IPS DF 4.7 (cell line): ENCODE measurements at regions not wholly inside any gene's neighbourhood (a gene's known extent, or its start where the extent isn't known, plus 50 kb on each side); places are given as distances from the start of the nearest gene placed in this dataset.
"Not testable (repeated sequence)": the region's sequence is repeated elsewhere in the genome, so short reads cannot be mapped to it uniquely, and the experiment has no call there.

Experiments
- DNase-seq: peaks from one replicate; pipeline ENCODE4 v3.0.0-alpha.2; 2013; ENCODE audit warnings: low spot score; ENCODE audit errors: extremely low read depth

- DNase-seq: no peak
These were observed 249.0 kb downstream of the DLEU7 start for GRCh38 chr13:50594276-50595051.

- DNase-seq: no peak
These were observed 248.3 kb downstream of the DLEU7 start for GRCh38 chr13:50595196-50595595.

GRCh38 chr13:50596156-50596555, 247.3 kb downstream of the DLEU7 start:
- DNase-seq: no peak

- DNase-seq: no peak
These were observed 246.7 kb downstream of the DLEU7 start for GRCh38 chr13:50596776-50597203.

GRCh38 chr13:50598338-50598737, 245.2 kb downstream of the DLEU7 start:
- DNase-seq: no peak

GRCh38 chr13:50599046-50599445, 244.4 kb downstream of the DLEU7 start:
- no peak for DNase-seq

- no peak for DNase-seq
These were observed 243.6 kb downstream of the DLEU7 start for GRCh38 chr13:50599927-50600326.

- DNase-seq: no peak
These were observed 235.1 kb downstream of the DLEU7 start for GRCh38 chr13:50608370-50608769.

- DNase-seq: no peak
These were observed 234.5 kb downstream of the DLEU7 start for GRCh38 chr13:50609011-50609410.

- DNase-seq: no peak
These were observed 233.3 kb downstream of the DLEU7 start for GRCh38 chr13:50610238-50610637.

- no peak for DNase-seq
These were observed 232.2 kb downstream of the DLEU7 start for GRCh38 chr13:50611117-50611781.

- no peak for DNase-seq
These were observed 230.8 kb downstream of the DLEU7 start for GRCh38 chr13:50612717-50613116.

GRCh38 chr13:50613356-50613831, 230.1 kb downstream of the DLEU7 start:
- DNase-seq: no peak

GRCh38 chr13:50615234-50615633, 228.3 kb downstream of the DLEU7 start:
- no peak for DNase-seq

GRCh38 chr13:50616101-50616500, 227.4 kb downstream of the DLEU7 start:
- no peak for DNase-seq

GRCh38 chr13:50617134-50617721, 226.3 kb downstream of the DLEU7 start:
- DNase-seq: no peak

GRCh38 chr13:50618206-50618605, 225.3 kb downstream of the DLEU7 start:
- no peak for DNase-seq

- DNase-seq: no peak
These were observed 217.4 kb downstream of the DLEU7 start for GRCh38 chr13:50626101-50626547.

GRCh38 chr13:50627111-50627510, 216.4 kb downstream of the DLEU7 start:
- no peak for DNase-seq

- DNase-seq: not testable (repeated sequence)
These were observed 215.0 kb downstream of the DLEU7 start for GRCh38 chr13:50628512-50628911.

GRCh38 chr13:50629497-50629896, 214.0 kb downstream of the DLEU7 start:
- no peak for DNase-seq

- DNase-seq: no peak
These were observed 213.5 kb downstream of the DLEU7 start for GRCh38 chr13:50629966-50630365.
